Keratinocyte (primary cell): ENCODE measurements at regions not wholly inside any gene's neighbourhood (a gene's known extent, or its start where the extent isn't known, plus 50 kb on each side); places are given as distances from the start of the nearest gene placed in this dataset.
"Not testable (repeated sequence)": the region's sequence is repeated elsewhere in the genome, so short reads cannot be mapped to it uniquely, and the experiment has no call there.

Experiments
- DNase-seq: peaks from one replicate; pipeline ENCODE4 v3.0.0-alpha.2; 2011; ENCODE audit warnings: low read depth, missing footprints, low spot score
- FAIRE-seq: peaks from 2 replicates; lab custom pipeline; 2011; peaks lifted over from hg19 to GRCh38; lab: Jason Lieb, UNC
- H2AFZ ChIP-seq: 2 replicates; pipeline ENCODE4 v1.6.0; 2012; ENCODE audit warnings: low read length, control low read depth, inconsistent platforms; ENCODE audit not compliant: control insufficient read depth
- H3K27ac ChIP-seq: 2 replicates; pipeline ENCODE4 v1.5.1; 2011; ENCODE audit warnings: low read length; ENCODE audit not compliant: control insufficient read depth, insufficient read depth
- H3K27me3 ChIP-seq: 3 replicates; pipeline ENCODE4 v1.6.0; 2011; ENCODE audit warnings: low read length; ENCODE audit not compliant: control insufficient read depth, insufficient read depth; ENCODE audit errors: extremely low read depth
- H3K36me3 ChIP-seq, 2 experiments: 2 replicates in 1 of 2; 3 replicates in 1 of 2; pipeline ENCODE4 v1.5.1; 2011; ENCODE audit warnings: low read length in 2 of 2, mild to moderate bottlenecking in 1 of 2; ENCODE audit not compliant: control insufficient read depth in 2 of 2, insufficient read depth in 2 of 2; ENCODE audit errors: extremely low read depth in 1 of 2
- H3K4me1 ChIP-seq: 3 replicates; pipeline ENCODE4 v1.5.1; 2011; ENCODE audit warnings: low read length; ENCODE audit not compliant: control insufficient read depth, insufficient read depth; ENCODE audit errors: extremely low read depth
- H3K4me2 ChIP-seq: 3 replicates; pipeline ENCODE4 v1.6.0; 2011; ENCODE audit warnings: low read depth, low read length; ENCODE audit not compliant: control insufficient read depth, insufficient read depth; ENCODE audit errors: extremely low read depth
- H3K4me3 ChIP-seq, 3 experiments: fragments of 200-600 bp in 1 of 3; sonication (generic) in 1 of 3; 2 replicates in 2 of 3; 3 replicates in 1 of 3; pipeline ENCODE4 v1.5.1; 2011 to 2016; ENCODE audit warnings: low read length in 3 of 3, mild to moderate bottlenecking in 3 of 3, control low read depth in 2 of 3, inconsistent platforms in 1 of 3, low read depth in 1 of 3, mixed read lengths in 1 of 3, mixed run types in 1 of 3, moderate library complexity in 1 of 3; ENCODE audit not compliant: control insufficient read depth in 2 of 3, insufficient read depth in 2 of 3; ENCODE audit errors: extremely low read depth in 1 of 3
- H3K79me2 ChIP-seq: 2 replicates; pipeline ENCODE4 v1.6.0; 2012; ENCODE audit warnings: low read length; ENCODE audit not compliant: control insufficient read depth, insufficient read depth
- H3K9ac ChIP-seq: 3 replicates; pipeline ENCODE4 v1.6.0; 2011; ENCODE audit warnings: low read length; ENCODE audit not compliant: control insufficient read depth, insufficient read depth; ENCODE audit errors: extremely low read depth
- H3K9me1 ChIP-seq: 3 replicates; pipeline ENCODE4 v1.6.0; 2011; ENCODE audit warnings: low read length; ENCODE audit not compliant: control insufficient read depth, insufficient read depth; ENCODE audit errors: extremely low read depth
- H3K9me3 ChIP-seq: 2 replicates; pipeline ENCODE4 v1.5.1; 2012; ENCODE audit warnings: low read depth, low read length; ENCODE audit not compliant: control insufficient read depth
- H4K20me1 ChIP-seq: 3 replicates; pipeline ENCODE4 v1.6.0; 2011; ENCODE audit warnings: low read length; ENCODE audit not compliant: control insufficient read depth, insufficient read depth; ENCODE audit errors: extremely low read depth
- CTCF ChIP-seq, 3 experiments: IDR thresholded peaks in 1 of 3; conservative IDR thresholded peaks in 1 of 3; optimal IDR thresholded peaks in 1 of 3; 2 replicates in 2 of 3; 3 replicates in 1 of 3; pipeline versions ENCODE3 to v1.5.1; 2011; ENCODE audit warnings: low read length in 3 of 3, mild to moderate bottlenecking in 3 of 3, moderate library complexity in 2 of 3, control low read depth in 1 of 3, inconsistent platforms in 1 of 3; ENCODE audit not compliant: insufficient read depth in 2 of 3; ENCODE audit errors: extremely low read depth in 1 of 3
- EZH2 ChIP-seq: IDR thresholded peaks from one replicate; pipeline ENCODE4 v1.6.1; 2012; ENCODE audit warnings: inconsistent platforms, mild to moderate bottlenecking, low read length, moderate library complexity
- dilution Hi-C: fragments of 300-500 bp; cut with MboI; formaldehyde crosslinking; loops from one replicate; pipeline ENCODE4 v1.7.0; 2020; ENCODE audit warnings: low sequenced_read_pairs; ENCODE audit not compliant: extremely low pct_ligation_motif_present

DNA sequence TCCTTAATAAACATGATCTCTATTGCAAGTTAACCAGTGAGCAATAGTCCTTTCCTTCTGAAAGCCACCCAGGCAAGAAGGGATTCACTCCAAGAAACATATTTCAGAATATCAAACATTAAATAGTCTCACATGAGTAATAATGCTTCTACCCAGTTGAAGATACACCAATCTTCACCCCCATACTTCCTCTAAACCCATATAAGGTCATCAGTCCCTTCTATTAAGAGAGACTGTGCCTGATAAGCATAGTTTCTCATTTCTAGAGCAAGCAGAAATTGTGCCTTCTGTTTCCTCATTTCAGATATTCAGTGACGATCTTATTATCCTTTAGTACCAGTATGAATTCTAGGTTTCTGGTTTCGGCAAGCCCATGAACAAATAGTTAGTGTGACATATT, 64.6 kb downstream of the DSEL start:
- no peak for TF ChIP-seq CTCF (optimal IDR thresholded peaks at IDR 0.05 in 1 of 3, IDR thresholded peaks at IDR 0.05 in 1 of 3, conservative IDR thresholded peaks at IDR 0.05 in 1 of 3; ENCODE audit: extremely low read depth in 1 of 3, insufficient read depth in 2 of 3, low read length in 3 of 3)
- no peak for TF ChIP-seq EZH2
- H2AFZ ChIP-seq = no peak overlapping the region
- FAIRE-seq (no peak), DNase-seq (no peak)
- no peak overlapping the region for H3K9ac ChIP-seq
- dilution Hi-C loops = no loop called here
- H3K4me2 ChIP-seq = no peak overlapping the region
- no peaks in the 10 kb centered on the region for H3K4me1 ChIP-seq
- H3K4me3 ChIP-seq = no peak overlapping the region
- no peaks in the 10 kb centered on the region for H3K9me3 ChIP-seq
- H3K27ac ChIP-seq = no peak overlapping the region
- H3K9me1 ChIP-seq = no peaks in the 10 kb centered on the region
- no peaks in the 10 kb centered on the region for H3K27me3 ChIP-seq
- H4K20me1 ChIP-seq = no peaks in the 10 kb centered on the region
- H3K79me2 ChIP-seq = no peaks in the 10 kb centered on the region
- no peaks in the 10 kb centered on the region for H3K36me3 ChIP-seq

DNA sequence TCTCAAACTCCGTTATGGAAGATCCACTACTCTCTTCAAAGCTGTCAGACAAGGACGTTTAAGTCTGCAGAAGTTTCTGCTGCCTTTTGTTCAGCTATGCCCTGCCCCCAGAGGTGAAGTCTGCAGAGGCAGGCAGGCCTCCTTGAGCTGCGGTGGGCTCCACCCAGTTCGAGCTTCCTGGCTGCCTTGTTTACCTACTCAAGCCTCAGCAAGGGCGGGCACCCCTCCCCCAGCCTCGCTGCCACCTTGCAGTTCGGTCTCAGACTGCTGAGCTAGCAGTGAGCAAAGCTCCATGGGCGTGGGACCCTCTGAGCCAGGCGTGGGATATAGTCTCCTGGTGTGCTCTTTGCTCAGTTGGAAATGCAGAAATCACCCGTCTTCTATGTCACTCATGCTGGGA, 65.4 kb downstream of the DSEL start:
- H3K79me2 ChIP-seq, H2AFZ ChIP-seq, H3K4me1 ChIP-seq, H3K36me3 ChIP-seq, FAIRE-seq, H3K9ac ChIP-seq, H3K27me3 ChIP-seq, H3K9me1 ChIP-seq, DNase-seq, H3K4me2 ChIP-seq, H3K9me3 ChIP-seq, H3K27ac ChIP-seq, H4K20me1 ChIP-seq, H3K4me3 ChIP-seq, dilution Hi-C loops: not testable (repeated sequence)

- Histone ChIP-seq H2AFZ (no peak overlapping the region), H3K4me3 (no peak overlapping the region), H3K9ac (no peak overlapping the region), H3K27ac (no peak overlapping the region), H3K4me2 (no peak overlapping the region), H4K20me1 (no peaks in the 10 kb centered on the region), H3K9me3 (no peaks in the 10 kb centered on the region), H3K9me1 (no peaks in the 10 kb centered on the region), H3K79me2 (no peaks in the 10 kb centered on the region), H3K27me3 (no peaks in the 10 kb centered on the region), H3K36me3 (no peaks in the 10 kb centered on the region), H3K4me1 (no peaks in the 10 kb centered on the region)
- FAIRE-seq (no peak), DNase-seq (no peak)
- dilution Hi-C loops = no loop called here
- no peak for TF ChIP-seq EZH2
- TF ChIP-seq CTCF (optimal IDR thresholded peaks at IDR 0.05 in 1 of 3, IDR thresholded peaks at IDR 0.05 in 1 of 3, conservative IDR thresholded peaks at IDR 0.05 in 1 of 3; ENCODE audit: extremely low read depth in 1 of 3, insufficient read depth in 2 of 3, low read length in 3 of 3) = no peak
These were observed 82.5 kb downstream of the DSEL start for GRCh38 chr18:67433971-67434370.
